ENCODE measurements at regions not wholly inside any gene's neighbourhood (a gene's known extent, or its start where the extent isn't known, plus 50 kb on each side); places are given as distances from the start of the nearest gene placed in this dataset.

GRCh38 chr1:43065616-43066399 is 106.3 kb downstream of the EBNA1BP2 start:
- H3K4me3 ChIP-seq (ENCODE audit: low read depth, low read length) = no peak overlapping the region
- no peak for TF ChIP-seq CTCF (IDR thresholded peaks at IDR 0.05; ENCODE audit: low read depth, low read length, missing control alignments)
- DNase-seq (ENCODE audit: low read depth) = no peak

GRCh38 chr1:43065191-43065590 is 106.5 kb upstream of the SLC2A1 start:
- TF ChIP-seq CTCF (IDR thresholded peaks at IDR 0.05; ENCODE audit: low read depth, low read length, missing control alignments) = no peak
- DNase-seq (ENCODE audit: low read depth) = no peak
- H3K4me3 ChIP-seq (ENCODE audit: low read depth, low read length) = no peak overlapping the region

- no peak overlapping the region for H3K4me3 ChIP-seq (ENCODE audit: low read depth, low read length)
- DNase-seq (ENCODE audit: low read depth) = no peak
- no peak for TF ChIP-seq CTCF (IDR thresholded peaks at IDR 0.05; ENCODE audit: low read depth, low read length, missing control alignments)
Measured at GRCh38 chr1:43063394-43064219, 104.9 kb upstream of the SLC2A1 start.

GRCh38 chr1:43062527-43063095 is 103.9 kb upstream of the SLC2A1 start:
- no peak for TF ChIP-seq CTCF (IDR thresholded peaks at IDR 0.05; ENCODE audit: low read depth, low read length, missing control alignments)
- H3K4me3 ChIP-seq (ENCODE audit: low read depth, low read length) = no peak overlapping the region
- DNase-seq (ENCODE audit: low read depth) = no peak

- H3K4me3 ChIP-seq (ENCODE audit: low read depth, low read length) = no peak overlapping the region
- no peak for TF ChIP-seq CTCF (IDR thresholded peaks at IDR 0.05; ENCODE audit: low read depth, low read length, missing control alignments)
- no peak for DNase-seq (ENCODE audit: low read depth)
Measured at GRCh38 chr1:43061757-43062156, 103.1 kb upstream of the SLC2A1 start.

GRCh38 chr1:43059640-43060574 is 101.2 kb upstream of the SLC2A1 start:
- DNase-seq (ENCODE audit: low read depth) = no peak
- no peak for TF ChIP-seq CTCF (IDR thresholded peaks at IDR 0.05; ENCODE audit: low read depth, low read length, missing control alignments)
- H3K4me3 ChIP-seq (ENCODE audit: low read depth, low read length) = no peak overlapping the region

Data from GM12864 (cell line).